Activated CD4-positive, alpha-beta T cell treated with anti-CD3 and anti-CD28 coated beads, Interleukin-2, amount 50 U/mL, for 16 hours (primary cell): ENCODE measurements at regions not wholly inside any gene's neighbourhood (a gene's known extent, or its start where the extent isn't known, plus 50 kb on each side); places are given as distances from the start of the nearest gene placed in this dataset.

Experiments
- DNase-seq: peaks from one replicate; pipeline ENCODE4 v3.0.0-alpha.2; 2020

DNA sequence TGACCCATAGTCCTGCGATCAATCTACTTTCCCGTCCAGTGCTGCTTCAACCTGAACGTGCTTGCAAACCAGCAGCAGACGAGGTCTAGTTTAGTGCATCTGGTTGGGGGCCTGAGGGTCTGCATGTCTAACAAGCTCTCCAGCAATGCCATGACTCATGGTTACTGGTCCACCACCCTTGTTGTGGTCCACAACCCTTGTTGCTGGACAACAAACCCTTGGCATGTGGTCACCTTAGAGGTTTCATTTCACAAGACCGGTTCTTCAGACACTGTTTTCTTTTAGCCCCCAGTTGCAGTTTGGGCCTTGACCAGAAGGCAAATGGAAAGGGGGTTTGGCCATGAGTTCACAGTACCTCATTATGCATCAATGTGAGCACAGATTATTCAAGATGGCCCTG is 424.8 kb downstream of the QKI start:
- DNase-seq, result no peak

- DNase-seq, result no peak
Observed at GRCh38 chr6:163837691-163838431, 423.3 kb downstream of the QKI start.

DNA sequence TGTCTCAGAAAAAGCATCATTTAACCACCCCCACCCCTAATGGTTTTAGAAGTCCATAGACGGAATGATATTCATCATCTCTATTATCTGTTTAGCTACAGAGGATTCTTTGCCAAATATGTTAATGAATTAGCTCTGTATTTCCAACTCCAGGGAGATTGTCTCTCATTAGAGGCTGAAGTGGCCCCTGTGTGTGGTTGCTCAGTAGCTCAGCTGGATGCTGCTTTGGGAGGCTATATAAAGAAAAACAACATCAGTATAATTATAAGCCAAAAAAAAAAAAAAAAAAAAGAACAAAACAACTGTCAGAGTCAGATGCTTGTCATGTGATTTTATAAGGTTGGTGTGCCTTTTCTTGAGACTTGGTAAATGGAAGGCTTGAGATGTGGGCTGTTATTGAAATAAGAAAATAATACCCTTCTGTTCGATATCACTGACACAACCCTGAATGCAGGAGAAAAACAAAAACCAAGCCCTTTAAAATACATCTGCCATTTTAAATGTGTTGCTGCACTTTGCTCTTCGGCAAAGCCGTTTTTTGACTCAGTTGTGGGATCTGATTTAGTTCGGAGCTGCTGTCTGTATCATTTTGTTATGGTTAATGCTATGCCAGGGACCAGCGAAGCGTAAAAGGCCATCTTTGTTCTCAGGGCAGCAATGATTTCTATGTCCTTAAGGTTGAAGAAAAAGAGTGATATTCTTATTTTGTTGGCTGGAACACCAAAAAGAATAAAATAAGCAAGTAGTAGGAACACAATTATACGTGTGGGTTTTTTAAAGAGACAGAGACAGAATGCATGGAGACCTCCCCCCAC is 422.6 kb downstream of the QKI start:
- no peak for DNase-seq

GRCh38 chr6:163835439-163836171 is 421.1 kb downstream of the QKI start:
- no peak for DNase-seq

- no peak for DNase-seq
Observed at GRCh38 chr6:163834226-163834970, 419.9 kb downstream of the QKI start.

- no peak for DNase-seq
Observed at GRCh38 chr6:163831736-163832135, 417.2 kb downstream of the QKI start.

DNA sequence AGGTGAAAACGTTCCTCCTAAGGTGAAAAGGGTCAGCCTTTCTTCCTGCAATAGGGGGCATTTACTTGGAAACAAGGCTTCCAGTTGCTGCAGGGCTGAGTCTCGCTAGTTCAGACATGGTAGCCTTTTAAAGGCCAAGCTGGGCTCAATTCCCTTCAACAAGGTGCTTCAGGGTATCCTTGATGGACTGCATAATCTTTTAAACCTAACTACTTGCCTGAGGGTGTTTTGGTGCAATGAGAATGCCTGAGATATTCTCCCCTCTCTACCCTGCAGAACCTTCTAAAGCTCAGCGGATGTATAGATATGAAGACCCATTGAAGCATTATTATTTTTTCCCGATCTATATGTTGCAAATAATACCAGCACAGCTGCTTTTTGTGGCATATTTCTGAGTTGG is 416.1 kb downstream of the QKI start:
- DNase-seq, result no peak

GRCh38 chr6:163828038-163828795 is 413.7 kb downstream of the QKI start:
- DNase-seq, result no peak

- DNase-seq, result no peak
Observed at GRCh38 chr6:163827143-163827542, 412.6 kb downstream of the QKI start.

DNA sequence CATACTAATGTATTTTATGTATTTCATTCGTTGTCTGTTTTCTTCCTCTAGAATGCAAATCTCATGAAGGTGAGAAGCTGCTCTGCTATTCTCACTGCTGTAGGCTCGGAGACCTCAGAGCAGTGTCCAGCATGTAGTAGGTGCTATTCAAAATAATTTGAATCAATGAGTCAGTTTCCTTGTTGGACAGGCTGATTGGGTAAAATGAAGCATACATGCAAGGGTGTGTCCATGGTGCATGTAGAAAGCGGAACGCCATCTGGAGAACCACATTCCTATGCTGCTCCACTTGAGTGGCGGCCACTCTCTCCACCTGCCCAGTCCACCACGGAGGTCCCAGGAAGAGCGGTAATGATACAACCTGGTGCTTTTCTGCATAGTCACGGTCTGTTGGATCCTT is 412.1 kb downstream of the QKI start:
- DNase-seq, result no peak

DNA sequence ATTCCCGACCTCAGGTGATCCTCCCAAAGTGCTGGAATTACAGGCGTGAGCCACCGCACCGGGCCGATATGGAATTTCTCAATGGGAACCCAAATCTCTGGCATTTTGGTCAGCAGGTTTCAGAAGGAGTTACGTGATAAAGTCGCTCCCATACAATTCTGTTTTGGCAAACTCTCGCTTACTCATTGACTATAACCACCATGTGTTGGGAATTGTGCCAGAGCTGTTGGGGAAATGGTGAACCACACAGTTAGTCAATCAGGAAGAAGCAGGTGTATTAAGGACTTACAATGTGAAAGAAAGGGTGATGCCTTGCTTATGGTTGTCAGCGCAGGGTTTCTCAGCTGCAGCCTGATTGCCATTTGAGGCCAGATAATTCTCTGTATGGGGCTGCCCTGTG is 410.5 kb downstream of the QKI start:
- no peak for DNase-seq

DNA sequence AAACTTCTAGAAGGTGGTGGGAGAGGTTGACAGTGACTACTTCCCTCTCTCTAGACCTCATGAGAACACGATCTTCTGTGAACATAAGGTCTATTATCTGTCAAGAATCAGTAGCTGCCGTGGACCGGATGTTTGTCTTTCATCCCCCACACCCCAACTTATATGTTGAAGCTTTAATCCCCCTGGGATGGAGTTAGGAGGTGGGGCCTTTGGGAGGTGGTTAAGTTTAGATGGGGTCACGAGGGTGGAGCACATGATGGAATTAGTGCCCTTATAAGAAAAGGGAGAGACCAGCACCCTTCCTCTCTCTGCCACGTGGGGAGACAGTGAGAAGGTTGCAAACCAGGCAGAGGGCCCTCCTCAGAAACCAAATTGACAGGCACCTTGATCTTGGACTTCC is 409.1 kb downstream of the QKI start:
- DNase-seq, result no peak

DNA sequence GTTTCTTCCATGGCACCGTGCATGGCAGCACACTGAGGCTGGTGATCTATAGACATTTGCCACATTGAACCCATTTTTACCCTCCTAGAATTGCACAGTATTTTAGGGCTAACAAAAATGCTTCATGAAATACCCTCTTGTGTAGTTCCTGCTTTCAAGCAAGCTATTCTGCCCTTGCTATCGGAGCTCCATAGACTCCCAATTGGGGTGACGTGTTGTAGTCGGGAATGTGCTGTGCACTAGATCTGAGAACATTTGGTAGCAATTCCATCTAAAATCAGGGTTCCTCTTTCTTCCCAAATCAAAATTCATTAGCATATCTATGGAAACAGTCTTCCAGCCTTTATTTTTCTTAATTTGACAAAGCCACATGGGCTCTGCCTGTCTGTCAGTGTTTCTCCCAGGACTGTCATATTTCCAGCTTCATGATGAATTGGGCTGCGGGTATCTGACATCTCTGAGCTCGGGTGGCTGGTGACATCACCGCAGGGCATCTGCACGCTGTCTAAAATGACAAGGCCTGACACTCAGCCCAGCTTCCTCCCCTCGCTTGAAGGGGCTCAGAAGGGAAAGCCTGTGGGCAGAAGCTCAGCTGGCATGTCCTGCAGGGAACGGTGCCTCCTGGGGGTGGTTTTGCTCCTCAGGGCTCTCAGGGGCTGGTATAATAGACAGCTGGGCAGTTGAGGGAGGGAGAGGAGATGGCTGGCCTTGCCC is 406.4 kb downstream of the QKI start:
- no peak for DNase-seq

DNA sequence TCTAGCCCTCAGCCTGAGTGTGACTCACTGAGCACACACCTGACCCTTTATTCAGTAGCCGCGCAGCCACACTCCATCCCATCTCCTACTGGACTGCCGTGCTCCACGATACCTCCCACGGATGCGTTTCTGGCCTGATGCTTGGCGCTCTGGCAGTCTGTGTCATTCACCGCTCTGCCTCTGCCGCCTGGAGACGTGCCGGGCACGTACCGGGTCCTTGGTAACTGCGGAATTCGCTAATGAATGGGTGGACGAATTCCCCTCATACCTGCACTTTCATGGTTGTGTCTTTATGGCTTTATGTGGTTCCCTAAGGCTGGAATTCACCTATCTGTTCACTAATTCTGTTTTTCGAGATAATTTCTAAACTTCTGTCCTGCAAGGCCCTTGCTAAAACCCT is 405.7 kb downstream of the QKI start:
- DNase-seq, result no peak

DNA sequence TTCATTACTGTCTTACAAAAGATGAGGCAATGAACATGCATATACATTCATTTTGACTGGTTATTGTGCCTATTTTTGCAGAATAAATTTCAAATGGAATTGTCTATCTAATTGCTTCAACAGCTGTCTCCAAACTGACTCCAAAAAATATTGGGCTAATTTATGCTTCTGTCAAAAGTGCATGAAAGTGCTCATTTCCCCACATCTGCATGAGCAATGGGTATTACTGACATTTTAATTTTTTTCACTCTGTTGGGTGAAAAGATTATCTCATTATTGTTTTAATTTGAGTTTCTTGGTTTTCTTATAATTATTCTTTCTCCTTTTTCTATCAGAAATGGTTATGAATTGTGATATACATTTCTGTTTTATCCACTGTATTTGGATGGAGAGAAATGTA is 404.2 kb downstream of the QKI start:
- DNase-seq, result no peak

- DNase-seq, result no peak
Observed at GRCh38 chr6:163816441-163816840, 401.9 kb downstream of the QKI start.

- DNase-seq, result no peak
Observed at GRCh38 chr6:163815796-163816195, 401.3 kb downstream of the QKI start.

- no peak for DNase-seq
Observed at GRCh38 chr6:163814494-163815364, 400.2 kb downstream of the QKI start.

DNA sequence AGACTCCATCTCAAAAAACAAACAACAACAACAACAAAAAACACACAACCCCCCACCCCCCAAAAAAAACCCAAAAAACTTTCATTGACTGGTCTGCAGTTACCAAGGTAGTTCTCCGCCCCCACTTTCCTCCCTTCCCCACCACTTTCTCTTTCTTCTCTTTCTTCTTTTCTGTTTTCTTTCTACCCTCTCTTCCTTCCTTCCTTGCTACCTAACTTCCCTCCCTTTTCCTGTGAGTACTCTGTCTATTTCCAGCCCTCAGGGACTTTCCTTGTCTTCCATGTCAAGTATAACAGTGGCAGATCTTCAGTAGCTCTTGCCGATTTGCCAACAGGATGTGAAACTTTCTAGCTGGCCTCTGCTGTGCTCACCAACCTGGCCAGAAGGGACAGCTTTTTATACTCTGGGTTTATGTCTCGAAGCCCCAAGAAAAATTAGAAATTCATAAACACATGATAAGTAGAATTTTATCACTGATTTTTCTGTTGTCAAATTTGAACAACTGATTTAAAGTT is 399.5 kb downstream of the QKI start:
- DNase-seq, result no peak

DNA sequence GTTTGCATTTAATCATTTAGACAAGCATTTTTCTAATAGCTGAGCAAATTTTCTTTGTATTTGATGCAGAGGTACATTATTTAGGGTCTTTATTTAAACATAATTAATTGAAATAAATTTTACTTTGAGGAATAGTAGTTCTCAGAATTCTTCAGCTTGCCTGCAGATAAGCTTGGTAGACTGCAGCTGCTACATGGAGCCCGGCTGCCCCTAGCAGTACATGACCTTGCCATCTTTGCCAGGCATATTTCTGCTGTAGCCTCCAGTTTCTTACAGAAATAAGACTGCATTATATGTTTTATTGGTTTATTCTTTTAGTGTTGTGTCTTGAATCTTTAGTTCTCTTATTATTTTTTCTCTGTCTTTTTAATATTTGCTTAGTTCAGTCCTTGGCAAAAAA is 396.8 kb downstream of the QKI start:
- no peak for DNase-seq
